Loucy (cell line): ENCODE measurements at regions not wholly inside any gene's neighbourhood (a gene's known extent, or its start where the extent isn't known, plus 50 kb on each side); places are given as distances from the start of the nearest gene placed in this dataset.

ENCODE experiments used
- H2AFZ ChIP-seq: fragments of 200-600 bp; sonication (generic); 2 replicates; pipeline ENCODE4 v1.6.0; 2016; ENCODE audit warnings: antibody characterized with exemption, mild to moderate bottlenecking, low read length, moderate library complexity
- H3F3A ChIP-seq: fragments of 200-600 bp; 2 replicates; pipeline ENCODE4 v1.6.0; 2016; ENCODE audit warnings: antibody characterized with exemption, low read depth, mild to moderate bottlenecking
- H3K27me3 ChIP-seq: fragments of 200-600 bp; sonication (generic); 2 replicates; pipeline ENCODE4 v1.6.1; 2014; ENCODE audit warnings: low read length, mild to moderate bottlenecking; ENCODE audit not compliant: insufficient read depth, poor library complexity, severe bottlenecking
- H3K36me3 ChIP-seq: fragments of 200-600 bp; sonication (generic); 2 replicates; pipeline ENCODE4 v1.6.1; 2016; ENCODE audit warnings: low read length; ENCODE audit not compliant: insufficient read depth
- H3K4me1 ChIP-seq: fragments of 200-600 bp; sonication (generic); 2 replicates; pipeline ENCODE4 v1.5.1; 2014; ENCODE audit warnings: low read length, mild to moderate bottlenecking; ENCODE audit not compliant: insufficient read depth, poor library complexity, severe bottlenecking
- H3K4me2 ChIP-seq: fragments of 200-600 bp; sonication (generic); 2 replicates; pipeline ENCODE4 v1.6.0; 2014; ENCODE audit warnings: antibody characterized with exemption, low read length, low read depth, mild to moderate bottlenecking; ENCODE audit not compliant: poor library complexity, severe bottlenecking
- H3K4me3 ChIP-seq: fragments of 200-600 bp; sonication (generic); 2 replicates; pipeline ENCODE4 v1.5.1; 2014; ENCODE audit warnings: low read length, mild to moderate bottlenecking, mixed read lengths; ENCODE audit not compliant: poor library complexity, severe bottlenecking
- H3K79me2 ChIP-seq: fragments of 200-600 bp; sonication (generic); 2 replicates; pipeline ENCODE4 v1.6.1; 2014; ENCODE audit warnings: low read length; ENCODE audit not compliant: insufficient read depth
- H3K9ac ChIP-seq: fragments of 200-600 bp; sonication (generic); 2 replicates; pipeline ENCODE4 v1.6.0; 2014; ENCODE audit warnings: mild to moderate bottlenecking, low read depth, low read length, moderate library complexity; ENCODE audit not compliant: poor library complexity, severe bottlenecking
- H3K9me2 ChIP-seq: fragments of 200-600 bp; sonication (generic); replicated peaks from 2 replicates; pipeline ENCODE4 v1.6.1; 2016; ENCODE audit warnings: low read depth, low read length, mixed read lengths
- H3K9me3 ChIP-seq: fragments of 200-600 bp; sonication (generic); 2 replicates; pipeline ENCODE4 v1.6.1; 2014; ENCODE audit warnings: mild to moderate bottlenecking, antibody characterized with exemption, low read length, low read depth; ENCODE audit not compliant: insufficient read depth
- H4K20me1 ChIP-seq: fragments of 200-600 bp; sonication (generic); 2 replicates; pipeline ENCODE4 v1.6.0; 2014; ENCODE audit warnings: antibody characterized with exemption, low read length, mild to moderate bottlenecking; ENCODE audit not compliant: insufficient read depth, poor library complexity, severe bottlenecking
- CTCF ChIP-seq: fragments of 200-600 bp; sonication (generic); conservative IDR thresholded peaks from 2 replicates; pipeline ENCODE4 v1.5.1; 2014; ENCODE audit warnings: mild to moderate bottlenecking, antibody characterized with exemption, low read length
- EZH2phosphoT487 ChIP-seq: fragments of 200-600 bp; IDR thresholded peaks from 2 replicates; pipeline ENCODE4 v1.6.1; 2018; ENCODE audit warnings: antibody characterized with exemption, mild to moderate bottlenecking, moderate library complexity, borderline replicate concordance

DNA sequence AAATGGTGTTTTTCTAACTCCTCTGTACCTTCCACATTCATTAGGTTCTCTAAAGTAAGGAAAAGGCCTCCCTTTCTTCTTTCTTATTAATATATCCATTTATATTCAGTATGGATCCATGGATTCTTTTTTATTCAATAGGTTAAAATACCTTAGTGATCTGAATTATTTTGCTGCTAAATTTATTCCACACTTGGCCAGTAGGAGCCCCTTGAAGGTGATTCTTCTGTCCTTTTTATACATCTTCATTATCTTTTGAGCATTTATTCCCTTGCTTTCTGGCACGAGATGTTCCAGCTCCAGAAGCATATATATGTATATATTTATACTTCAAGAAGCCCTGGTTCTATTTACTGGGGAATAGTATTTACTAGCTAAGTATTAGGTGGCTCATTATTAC is 311.8 kb upstream of the SGCD start:
- H3K36me3 ChIP-seq, result no peaks in the 10 kb centered on the region
- H3K9ac ChIP-seq, result no peak overlapping the region
- no peak overlapping the region for H3K4me2 ChIP-seq
- no peaks in the 10 kb centered on the region for H3K9me3 ChIP-seq
- H2AFZ ChIP-seq, result no peak overlapping the region
- no peaks in the 10 kb centered on the region for H3K27me3 ChIP-seq
- H3K9me2 ChIP-seq, result no peaks in the 10 kb centered on the region
- TF ChIP-seq CTCF, result peak; percentile 19; the same call in 1 of the 2 replicates
- TF ChIP-seq EZH2phosphoT487, result no peak
- no peaks in the 10 kb centered on the region for H3F3A ChIP-seq
- H3K79me2 ChIP-seq, result no peaks in the 10 kb centered on the region
- H3K4me1 ChIP-seq, result no peaks in the 10 kb centered on the region
- H4K20me1 ChIP-seq, result no peaks in the 10 kb centered on the region
- no peak overlapping the region for H3K4me3 ChIP-seq

DNA sequence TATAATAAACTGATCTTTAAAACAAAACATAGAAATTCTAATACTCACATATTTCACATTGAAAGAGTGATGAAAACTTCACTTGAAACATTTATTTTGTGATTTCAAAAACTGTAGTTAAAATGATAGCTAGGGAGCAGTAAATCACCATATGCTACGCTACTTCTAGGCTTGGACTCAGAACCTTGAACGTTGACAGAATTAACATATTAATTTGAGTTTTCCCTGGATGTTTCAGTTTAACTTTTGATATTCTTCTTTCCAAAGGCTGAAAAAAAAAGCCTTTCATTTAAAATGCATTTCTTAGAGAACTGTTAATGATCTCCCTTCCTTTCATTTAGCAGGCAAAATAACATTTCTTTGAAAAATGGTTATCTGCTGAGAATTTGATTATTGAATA is 307.8 kb upstream of the SGCD start:
- no peak overlapping the region for H3K4me2 ChIP-seq
- H3F3A ChIP-seq, result no peaks in the 10 kb centered on the region
- H3K4me1 ChIP-seq, result no peaks in the 10 kb centered on the region
- no peaks in the 10 kb centered on the region for H3K9me3 ChIP-seq
- no peaks in the 10 kb centered on the region for H4K20me1 ChIP-seq
- H2AFZ ChIP-seq, result no peak overlapping the region
- H3K9me2 ChIP-seq, result no peaks in the 10 kb centered on the region
- no peaks in the 10 kb centered on the region for H3K36me3 ChIP-seq
- no peak overlapping the region for H3K9ac ChIP-seq
- H3K27me3 ChIP-seq, result no peaks in the 10 kb centered on the region
- TF ChIP-seq CTCF (no peak), EZH2phosphoT487 (no peak)
- H3K79me2 ChIP-seq, result no peaks in the 10 kb centered on the region
- H3K4me3 ChIP-seq, result no peak overlapping the region

- Histone ChIP-seq H3F3A (no peaks in the 10 kb centered on the region), H3K4me1 (no peaks in the 10 kb centered on the region), H3K79me2 (no peaks in the 10 kb centered on the region), H3K4me3 (no peak overlapping the region), H3K27me3 (no peaks in the 10 kb centered on the region), H2AFZ (no peak overlapping the region), H3K36me3 (no peaks in the 10 kb centered on the region), H4K20me1 (no peaks in the 10 kb centered on the region), H3K9ac (no peak overlapping the region), H3K9me3 (no peaks in the 10 kb centered on the region), H3K9me2 (no peaks in the 10 kb centered on the region), H3K4me2 (no peak overlapping the region)
- TF ChIP-seq CTCF (no peak), EZH2phosphoT487 (no peak)
Measured at GRCh38 chr5:156019571-156020180, 307.3 kb upstream of the SGCD start.
